Panc1 (cell line): ENCODE measurements at regions not wholly inside any gene's neighbourhood (a gene's known extent, or its start where the extent isn't known, plus 50 kb on each side); places are given as distances from the start of the nearest gene placed in this dataset.

ENCODE experiments used
- ATAC-seq: fragments of 200-7000 bp; cut with Tn5 transposase; 2 replicates; pipeline ENCODE4 v1.9.1; 2020; ENCODE audit warnings: mild to moderate bottlenecking, moderate library complexity
- BruUV-seq: library from RNA; stranded (reverse); fragments of 400-500 nt; replicated peaks from 2 replicates; lab custom pipeline; 2021; lab: Mats Ljungman, UMichigan
- CTCF ChIA-PET: fragments of 300-600 bp; sonication (Branson Sonifier 250); formaldehyde crosslinking; loops from one replicate; lab custom pipeline; 2022; ENCODE audit warnings: antibody characterized with exemption; lab: Charles Lee
- POLR2A ChIA-PET: fragments of 300-600 bp; sonication (Branson Sonifier 250); formaldehyde crosslinking; loops from one replicate; lab custom pipeline; 2022; ENCODE audit warnings: antibody characterized with exemption; lab: Charles Lee
- DNase-seq: peaks from one replicate; pipeline ENCODE4 v3.0.0-alpha.2; 2010; ENCODE audit warnings: low read depth, low spot score
- H3K27ac ChIP-seq: 2 replicates; pipeline ENCODE4 v1.5.1; 2011; ENCODE audit warnings: mild to moderate bottlenecking, low read length, inconsistent platforms
- H3K27me3 ChIP-seq: fragments of 200-500 bp; sonication (Bioruptor generic); 2 replicates; pipeline ENCODE4 v1.6.0; 2014; ENCODE audit warnings: low read length, inconsistent platforms; ENCODE audit not compliant: control insufficient read depth, insufficient read depth
- H3K36me3 ChIP-seq: fragments of 200-500 bp; sonication (Bioruptor generic); 2 replicates; pipeline ENCODE4 v1.5.1; 2014; ENCODE audit warnings: inconsistent platforms, mild to moderate bottlenecking, low read length, moderate library complexity; ENCODE audit not compliant: control insufficient read depth, insufficient read depth
- H3K4me1 ChIP-seq: 2 replicates; pipeline ENCODE4 v1.5.1; 2011; ENCODE audit warnings: inconsistent platforms, mild to moderate bottlenecking, low read length, moderate library complexity; ENCODE audit not compliant: control insufficient read depth, insufficient read depth
- H3K4me3 ChIP-seq, 2 experiments: 2 replicates each; pipeline ENCODE4 v1.5.1; 2011 to 2012; ENCODE audit warnings: low read depth in 2 of 2, low read length in 2 of 2, mild to moderate bottlenecking in 2 of 2, inconsistent platforms in 1 of 2, moderate library complexity in 1 of 2
- H3K9me3 ChIP-seq: fragments of 200-500 bp; sonication (Bioruptor generic); 2 replicates; pipeline ENCODE4 v1.5.1; 2014; ENCODE audit warnings: low read depth, mild to moderate bottlenecking, inconsistent platforms, low read length, moderate library complexity; ENCODE audit not compliant: control insufficient read depth, insufficient read depth
- POLR2AphosphoS5 ChIP-seq: IDR thresholded peaks from 2 replicates; pipeline ENCODE4 v1.6.1; 2012; ENCODE audit warnings: mild to moderate bottlenecking, low read depth, low read length, moderate library complexity
- REST ChIP-seq, 2 experiments: IDR thresholded peaks; 2 replicates each; pipeline ENCODE4 v1.6.1; 2011 to 2012; ENCODE audit warnings: low read depth in 2 of 2, control low read depth in 1 of 2, low read length in 1 of 2, mild to moderate bottlenecking in 1 of 2, moderate library complexity in 1 of 2; ENCODE audit not compliant: insufficient read depth in 1 of 2
- SIN3A ChIP-seq: IDR thresholded peaks from 2 replicates; pipeline ENCODE4 v1.6.1; 2012; ENCODE audit warnings: low read depth, mild to moderate bottlenecking, low read length, moderate library complexity, borderline replicate concordance; ENCODE audit not compliant: insufficient read depth
- TCF7L2 ChIP-seq: IDR thresholded peaks from 2 replicates; pipeline ENCODE4 v1.6.1; 2011; ENCODE audit warnings: mild to moderate bottlenecking, low read depth, low read length, inconsistent platforms
- in situ Hi-C: cut with HindIII; loops from 2 replicates; pipeline ENCODE4 v1.10.0; 2016; ENCODE audit warnings: low sequenced_read_pairs, low pct_unique_long_range_greater_than_20kb
- intact Hi-C: fragments of 100-400 bp; cut with micrococcal nuclease; formaldehyde crosslinking; loops from one replicate; pipeline ENCODE4 v1.10.0; 2022; ENCODE audit not compliant: unreplicated experiment
- TF ChIP-seq, protein P1 (sequence below): fragments of 450-650 bp; IDR thresholded peaks from 2 replicates; pipeline ENCODE4 v1.5.1; 2017; ENCODE audit warnings: mild to moderate bottlenecking

- H3K9me3 ChIP-seq = no peaks in the 10 kb centered on the region
- CTCF ChIA-PET = no interaction called here
- DNase-seq (no peak), ATAC-seq (no peak)
- H3K4me3 ChIP-seq = no peak overlapping the region
- BruUV-seq = no TSS peak
- H3K27me3 ChIP-seq = 0 out of 2 replicates have a peak, but pooled peaks cover 3% of the 10 kb centered on the region
- no peak overlapping the region for H3K27ac ChIP-seq
- POLR2A ChIA-PET = no interaction called here
- no peaks in the 10 kb centered on the region for H3K36me3 ChIP-seq
- in situ Hi-C loops (no loop called here), intact Hi-C loops (no loop called here)
- H3K4me1 ChIP-seq = no peaks in the 10 kb centered on the region
- no peak for TF ChIP-seq POLR2AphosphoS5
- no peak for TF ChIP-seq REST (IDR thresholded peaks at IDR 0.05; ENCODE audit: insufficient read depth in 1 of 2, low read depth in 2 of 2, low read length in 1 of 2)
- TF ChIP-seq, protein P1, sequence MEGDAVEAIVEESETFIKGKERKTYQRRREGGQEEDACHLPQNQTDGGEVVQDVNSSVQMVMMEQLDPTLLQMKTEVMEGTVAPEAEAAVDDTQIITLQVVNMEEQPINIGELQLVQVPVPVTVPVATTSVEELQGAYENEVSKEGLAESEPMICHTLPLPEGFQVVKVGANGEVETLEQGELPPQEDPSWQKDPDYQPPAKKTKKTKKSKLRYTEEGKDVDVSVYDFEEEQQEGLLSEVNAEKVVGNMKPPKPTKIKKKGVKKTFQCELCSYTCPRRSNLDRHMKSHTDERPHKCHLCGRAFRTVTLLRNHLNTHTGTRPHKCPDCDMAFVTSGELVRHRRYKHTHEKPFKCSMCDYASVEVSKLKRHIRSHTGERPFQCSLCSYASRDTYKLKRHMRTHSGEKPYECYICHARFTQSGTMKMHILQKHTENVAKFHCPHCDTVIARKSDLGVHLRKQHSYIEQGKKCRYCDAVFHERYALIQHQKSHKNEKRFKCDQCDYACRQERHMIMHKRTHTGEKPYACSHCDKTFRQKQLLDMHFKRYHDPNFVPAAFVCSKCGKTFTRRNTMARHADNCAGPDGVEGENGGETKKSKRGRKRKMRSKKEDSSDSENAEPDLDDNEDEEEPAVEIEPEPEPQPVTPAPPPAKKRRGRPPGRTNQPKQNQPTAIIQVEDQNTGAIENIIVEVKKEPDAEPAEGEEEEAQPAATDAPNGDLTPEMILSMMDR = no peak
- no peak for TF ChIP-seq SIN3A
- TF ChIP-seq TCF7L2 = no peak
These were observed 63.0 kb downstream of the PRR18 start for GRCh38 chr6:166245148-166245547.

DNA sequence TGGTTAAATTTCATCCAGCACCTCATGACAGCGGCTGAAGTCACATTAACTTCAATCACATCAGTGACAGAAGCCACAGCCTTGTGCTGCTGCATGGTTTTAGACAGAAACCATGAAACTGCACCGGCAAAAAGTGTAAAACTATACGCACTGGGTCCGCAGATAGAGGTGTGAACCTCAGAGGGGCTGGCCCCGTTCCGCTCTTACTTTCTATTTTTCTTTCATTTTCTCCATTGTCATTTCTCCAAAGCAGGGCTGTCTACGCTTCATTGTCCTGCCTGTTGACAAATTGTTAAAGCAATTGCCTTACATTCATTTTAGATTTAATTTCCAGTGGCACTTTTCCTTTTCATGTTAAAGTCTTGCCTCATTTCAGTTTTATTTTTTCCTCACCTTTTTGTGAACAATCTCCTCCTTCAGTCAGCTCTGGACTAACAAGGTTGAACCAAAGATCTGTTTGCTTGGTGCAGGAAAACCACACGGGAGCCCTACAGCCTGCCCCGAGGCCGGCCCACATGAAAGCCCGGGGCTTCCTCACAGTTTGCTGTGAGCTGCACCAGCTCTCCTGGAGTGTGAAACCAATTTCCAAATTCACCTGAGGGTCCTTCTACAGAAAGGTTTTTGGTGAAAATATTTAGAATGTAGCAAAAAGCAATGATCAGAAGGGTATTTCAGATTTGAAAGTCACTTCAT lies 63.7 kb downstream of the PRR18 start:
- Histone ChIP-seq H3K27ac (no peak overlapping the region), H3K4me1 (no peaks in the 10 kb centered on the region), H3K4me3 (no peak overlapping the region), H3K36me3 (no peaks in the 10 kb centered on the region), H3K9me3 (no peaks in the 10 kb centered on the region), H3K27me3 (0 out of 2 replicates have a peak, but pooled peaks cover 3% of the 10 kb centered on the region)
- ChIA-PET POLR2A (no interaction called here), CTCF (no interaction called here)
- intact Hi-C loops = no loop called here
- DNase-seq = no peak
- in situ Hi-C loops = no loop called here
- ATAC-seq = no peak
- TF ChIP-seq TCF7L2 (no peak), REST (IDR thresholded peaks at IDR 0.05; ENCODE audit: insufficient read depth in 1 of 2, low read depth in 2 of 2, low read length in 1 of 2) (no peak), SIN3A (no peak), POLR2AphosphoS5 (no peak)
- TF ChIP-seq, protein P1 = no peak
- no TSS peak for BruUV-seq
